ENCODE measurements at regions not wholly inside any gene's neighbourhood (a gene's known extent, or its start where the extent isn't known, plus 50 kb on each side); places are given as distances from the start of the nearest gene placed in this dataset.

DNA sequence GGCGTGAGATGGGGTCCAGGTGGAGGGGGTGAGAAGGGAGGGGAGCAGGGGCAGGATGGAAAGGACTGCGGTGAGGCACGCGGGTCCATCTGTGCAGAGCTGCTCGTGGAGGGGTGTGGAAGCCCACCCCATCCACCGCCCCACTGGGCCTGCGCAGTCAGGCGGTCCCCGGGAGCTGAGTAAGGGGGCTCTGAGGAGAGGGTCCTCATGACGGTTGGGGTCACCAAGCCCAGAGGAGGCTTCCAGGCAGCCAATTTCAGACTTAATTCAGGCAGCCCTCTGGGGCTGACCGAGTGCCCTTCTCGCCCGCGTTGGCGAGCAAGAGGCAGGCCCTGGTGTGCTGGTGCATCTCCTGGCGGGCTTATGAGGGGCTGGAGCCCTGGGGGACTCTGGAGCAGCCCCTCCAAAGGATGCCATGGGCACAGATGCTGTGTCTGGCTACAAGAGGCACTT is 115.5 kb downstream of the KIF26A start:
- Histone ChIP-seq H3K9me3 (no peaks in the 10 kb centered on the region), H3K4me3 (no peak overlapping the region), H3K27me3 (replicated peaks; ENCODE audit: insufficient read depth) (no peaks in the 10 kb centered on the region), H3K27ac (no peak overlapping the region), H3K36me3 (no peaks in the 10 kb centered on the region), H3K4me1 (replicated peaks) (no peaks in the 10 kb centered on the region)
- no peak for DNase-seq (ENCODE audit: low spot score)
- no peak for TF ChIP-seq POLR2AphosphoS5 (IDR thresholded peaks at IDR 0.05)
- TF ChIP-seq, protein P1, sequence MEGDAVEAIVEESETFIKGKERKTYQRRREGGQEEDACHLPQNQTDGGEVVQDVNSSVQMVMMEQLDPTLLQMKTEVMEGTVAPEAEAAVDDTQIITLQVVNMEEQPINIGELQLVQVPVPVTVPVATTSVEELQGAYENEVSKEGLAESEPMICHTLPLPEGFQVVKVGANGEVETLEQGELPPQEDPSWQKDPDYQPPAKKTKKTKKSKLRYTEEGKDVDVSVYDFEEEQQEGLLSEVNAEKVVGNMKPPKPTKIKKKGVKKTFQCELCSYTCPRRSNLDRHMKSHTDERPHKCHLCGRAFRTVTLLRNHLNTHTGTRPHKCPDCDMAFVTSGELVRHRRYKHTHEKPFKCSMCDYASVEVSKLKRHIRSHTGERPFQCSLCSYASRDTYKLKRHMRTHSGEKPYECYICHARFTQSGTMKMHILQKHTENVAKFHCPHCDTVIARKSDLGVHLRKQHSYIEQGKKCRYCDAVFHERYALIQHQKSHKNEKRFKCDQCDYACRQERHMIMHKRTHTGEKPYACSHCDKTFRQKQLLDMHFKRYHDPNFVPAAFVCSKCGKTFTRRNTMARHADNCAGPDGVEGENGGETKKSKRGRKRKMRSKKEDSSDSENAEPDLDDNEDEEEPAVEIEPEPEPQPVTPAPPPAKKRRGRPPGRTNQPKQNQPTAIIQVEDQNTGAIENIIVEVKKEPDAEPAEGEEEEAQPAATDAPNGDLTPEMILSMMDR (IDR thresholded peaks at IDR 0.05): no peak
- TF ChIP-seq POLR2A (IDR thresholded peaks at IDR 0.05): no peak
- 72% methylated on average over 16 of the region's 16 CpGs for WGBS
- intact Hi-C loops (cut with DNase I): no loop called here

GRCh38 chr14:104254735-104255400 is 116.5 kb downstream of the KIF26A start:
- no peaks in the 10 kb centered on the region for H3K4me1 ChIP-seq (replicated peaks)
- H3K36me3 ChIP-seq: no peaks in the 10 kb centered on the region
- H3K27me3 ChIP-seq (replicated peaks; ENCODE audit: insufficient read depth): no peaks in the 10 kb centered on the region
- H3K4me3 ChIP-seq: no peak overlapping the region
- TF ChIP-seq POLR2A (IDR thresholded peaks at IDR 0.05) (no peak), POLR2AphosphoS5 (IDR thresholded peaks at IDR 0.05) (no peak)
- TF ChIP-seq, protein P1 (IDR thresholded peaks at IDR 0.05): no peak
- no peak for DNase-seq (ENCODE audit: low spot score)
- H3K9me3 ChIP-seq: no peaks in the 10 kb centered on the region
- 26% methylated on average over 13 of the region's 13 CpGs for WGBS
- intact Hi-C loops (cut with DNase I): no loop called here
- H3K27ac ChIP-seq: no peak overlapping the region

DNA sequence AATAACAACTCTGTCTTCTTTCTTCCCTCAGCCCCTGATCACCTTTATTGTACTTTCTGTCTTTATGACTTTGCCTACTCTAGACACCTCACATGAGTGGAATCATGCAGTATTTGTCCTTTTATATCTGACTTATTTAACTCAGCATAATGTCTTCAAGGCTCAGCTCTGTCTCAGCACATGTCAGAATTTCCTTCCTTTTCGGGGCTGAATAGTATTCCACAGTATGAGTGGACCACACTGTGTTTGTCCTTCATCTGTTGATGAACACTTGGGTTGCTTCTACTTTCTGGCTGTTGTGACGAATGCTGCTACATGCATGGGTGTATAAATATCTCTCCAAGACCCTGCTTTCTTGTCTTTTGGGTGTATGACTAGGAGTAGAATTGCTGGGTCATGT is 117.6 kb downstream of the KIF26A start:
- H3K4me3 ChIP-seq: no peak overlapping the region
- no peaks in the 10 kb centered on the region for H3K9me3 ChIP-seq
- H3K4me1 ChIP-seq (replicated peaks): no peaks in the 10 kb centered on the region
- TF ChIP-seq POLR2AphosphoS5 (IDR thresholded peaks at IDR 0.05): no peak
- TF ChIP-seq POLR2A (IDR thresholded peaks at IDR 0.05): no peak
- 95% methylated on average over 2 of the region's 2 CpGs for WGBS
- no peak overlapping the region for H3K27ac ChIP-seq
- no peaks in the 10 kb centered on the region for H3K27me3 ChIP-seq (replicated peaks; ENCODE audit: insufficient read depth)
- no peaks in the 10 kb centered on the region for H3K36me3 ChIP-seq
- no peak for DNase-seq (ENCODE audit: low spot score)
- intact Hi-C loops (cut with DNase I): no loop called here

DNA sequence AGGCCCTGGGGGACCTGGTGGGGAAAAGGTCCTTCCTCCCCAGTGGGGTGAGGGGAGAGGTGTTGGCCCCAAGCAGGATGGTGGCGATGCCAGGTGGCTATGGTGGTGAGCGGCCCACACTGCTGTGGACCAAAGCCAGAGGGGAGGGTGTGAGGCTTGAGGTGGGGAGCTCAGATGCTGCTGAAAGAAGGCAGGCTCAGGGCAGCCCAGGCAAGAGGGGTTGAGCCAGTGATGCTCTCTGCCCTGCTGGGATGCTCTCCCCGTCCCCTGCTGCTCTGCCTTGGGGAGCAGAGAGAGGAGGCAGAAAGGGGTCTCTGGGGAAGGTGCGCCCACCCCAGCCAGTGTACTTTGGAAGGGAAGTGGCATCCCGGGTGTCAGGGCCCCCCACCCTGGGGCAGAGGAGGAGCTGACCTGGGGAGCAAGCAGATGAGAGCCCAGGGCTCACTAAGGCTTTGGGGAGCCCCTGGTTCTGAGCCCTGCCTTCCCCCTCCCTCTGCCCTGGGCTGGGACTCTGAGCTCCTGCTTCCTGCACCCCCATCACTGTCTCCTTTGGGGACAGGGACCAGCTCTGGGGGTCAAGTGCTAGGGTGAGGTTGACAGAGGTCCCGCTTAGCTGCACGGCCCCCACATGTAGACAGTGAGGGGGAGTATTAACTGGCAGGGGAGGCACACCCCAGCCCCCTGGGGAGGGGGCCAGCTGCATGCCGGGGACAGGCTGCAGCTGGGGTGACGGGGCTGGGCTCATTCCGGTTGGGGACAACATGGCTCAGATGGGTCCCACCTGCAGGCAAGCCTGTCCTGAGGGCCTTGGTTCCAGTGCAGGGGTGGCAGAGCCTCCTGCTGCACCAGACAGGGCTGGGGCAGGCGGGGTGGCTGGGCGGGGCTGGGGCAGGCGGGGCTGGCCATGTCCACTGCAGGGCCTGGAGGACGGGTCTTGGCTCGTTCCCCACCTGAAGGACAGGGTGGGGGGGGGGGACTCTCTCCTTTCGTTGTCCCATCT is 124.4 kb downstream of the KIF26A start:
- H3K27ac ChIP-seq: no peak overlapping the region
- H3K4me1 ChIP-seq (replicated peaks): no peaks in the 10 kb centered on the region
- H3K36me3 ChIP-seq: no peaks in the 10 kb centered on the region
- TF ChIP-seq POLR2A (IDR thresholded peaks at IDR 0.05): no peak
- TF ChIP-seq POLR2AphosphoS5 (IDR thresholded peaks at IDR 0.05): no peak
- TF ChIP-seq, protein P1 (IDR thresholded peaks at IDR 0.05): no peak
- H3K27me3 ChIP-seq (replicated peaks; ENCODE audit: insufficient read depth): peaks cover 4% of the 10 kb centered on the region
- 79% methylated on average over 16 of the region's 16 CpGs for WGBS
- H3K9me3 ChIP-seq: no peaks in the 10 kb centered on the region
- intact Hi-C loops (cut with DNase I): no loop called here
- H3K4me3 ChIP-seq: no peak overlapping the region
- no peak for DNase-seq (ENCODE audit: low spot score)

GRCh38 chr14:104263675-104264358 is 125.4 kb downstream of the KIF26A start:
- WGBS: 84% methylated on average over 17 of the region's 17 CpGs
- DNase-seq (ENCODE audit: low spot score): no peak
- Histone ChIP-seq H3K4me3 (no peak overlapping the region), H3K9me3 (no peaks in the 10 kb centered on the region), H3K27ac (no peak overlapping the region), H3K27me3 (replicated peaks; ENCODE audit: insufficient read depth) (peaks cover 4% of the 10 kb centered on the region), H3K4me1 (replicated peaks) (no peaks in the 10 kb centered on the region), H3K36me3 (no peaks in the 10 kb centered on the region)
- TF ChIP-seq, protein P1 (IDR thresholded peaks at IDR 0.05): no peak
- TF ChIP-seq POLR2AphosphoS5 (IDR thresholded peaks at IDR 0.05) (no peak), POLR2A (IDR thresholded peaks at IDR 0.05) (no peak)
- intact Hi-C loops (cut with DNase I): no loop called here
